ENCODE measurements at regions not wholly inside any gene's neighbourhood (a gene's known extent, or its start where the extent isn't known, plus 50 kb on each side); places are given as distances from the start of the nearest gene placed in this dataset.

GRCh38 chrX:106356580-106356979 is 188.5 kb downstream of the PWWP3B start:
- Mint-ChIP-seq H3K27me3 (no peaks in the 10 kb centered on the region), H3K9me3 (no peaks in the 10 kb centered on the region), H3K27ac (no peak overlapping the region), H3K36me3 (ENCODE audit: low read depth) (no peaks in the 10 kb centered on the region), H3K4me1 (no peaks in the 10 kb centered on the region), H3K4me3 (no peak overlapping the region)
- ATAC-seq (ENCODE audit: low read depth) (no peak), DNase-seq (no peak)
- no peak for TF ChIP-seq CTCF (IDR thresholded peaks at IDR 0.05)
- intact Hi-C loops (cut with micrococcal nuclease) = no loop called here
- ChIA-PET POLR2A (no interaction called here), CTCF (no interaction called here)

- DNase-seq (no peak), ATAC-seq (ENCODE audit: low read depth) (no peak)
- Mint-ChIP-seq H3K4me3 (no peak overlapping the region), H3K9me3 (no peaks in the 10 kb centered on the region), H3K27me3 (no peaks in the 10 kb centered on the region), H3K4me1 (no peaks in the 10 kb centered on the region), H3K36me3 (ENCODE audit: low read depth) (no peaks in the 10 kb centered on the region), H3K27ac (no peak overlapping the region)
- ChIA-PET CTCF (no interaction called here), POLR2A (no interaction called here)
- intact Hi-C loops (cut with micrococcal nuclease) = no loop called here
- no peak for TF ChIP-seq CTCF (IDR thresholded peaks at IDR 0.05)
Observed at GRCh38 chrX:106363214-106363613, 195.1 kb downstream of the PWWP3B start.

- no peak for TF ChIP-seq CTCF (IDR thresholded peaks at IDR 0.05)
- Mint-ChIP-seq H3K9me3 (no peaks in the 10 kb centered on the region), H3K27me3 (no peaks in the 10 kb centered on the region), H3K36me3 (ENCODE audit: low read depth) (no peaks in the 10 kb centered on the region), H3K4me1 (no peaks in the 10 kb centered on the region), H3K4me3 (no peak overlapping the region), H3K27ac (no peak overlapping the region)
- ATAC-seq (ENCODE audit: low read depth) (no peak), DNase-seq (no peak)
- intact Hi-C loops (cut with micrococcal nuclease) = no loop called here
- ChIA-PET CTCF (no interaction called here), POLR2A (no interaction called here)
Observed at GRCh38 chrX:106378616-106379015, 210.5 kb downstream of the PWWP3B start.

- TF ChIP-seq CTCF (IDR thresholded peaks at IDR 0.05) = no peak
- no peak overlapping the region for H3K27ac Mint-ChIP-seq
- no peaks in the 10 kb centered on the region for H3K4me1 Mint-ChIP-seq
- POLR2A ChIA-PET = no interaction called here
- CTCF ChIA-PET = no interaction called here
- intact Hi-C loops (cut with micrococcal nuclease) = no loop called here
- no peak overlapping the region for H3K4me3 Mint-ChIP-seq
- ATAC-seq (ENCODE audit: low read depth) (no peak), DNase-seq (no peak)
- no peaks in the 10 kb centered on the region for H3K27me3 Mint-ChIP-seq
- no peaks in the 10 kb centered on the region for H3K9me3 Mint-ChIP-seq
- H3K36me3 Mint-ChIP-seq (ENCODE audit: low read depth) = no peaks in the 10 kb centered on the region
Observed at GRCh38 chrX:106391284-106391911, 220.4 kb upstream of the RADX start.

- no peaks in the 10 kb centered on the region for H3K4me1 Mint-ChIP-seq
- TF ChIP-seq CTCF (IDR thresholded peaks at IDR 0.05) = no peak
- H3K27me3 Mint-ChIP-seq = no peaks in the 10 kb centered on the region
- ChIA-PET POLR2A (no interaction called here), CTCF (no interaction called here)
- no peaks in the 10 kb centered on the region for H3K36me3 Mint-ChIP-seq (ENCODE audit: low read depth)
- H3K27ac Mint-ChIP-seq = no peak overlapping the region
- no peak overlapping the region for H3K4me3 Mint-ChIP-seq
- no peak for ATAC-seq (ENCODE audit: low read depth)
- H3K9me3 Mint-ChIP-seq = no peaks in the 10 kb centered on the region
- intact Hi-C loops (cut with micrococcal nuclease) = no loop called here
- no peak for DNase-seq
Observed at GRCh38 chrX:106392346-106392745, 219.4 kb upstream of the RADX start.
